ENCODE measurements at regions not wholly inside any gene's neighbourhood (a gene's known extent, or its start where the extent isn't known, plus 50 kb on each side); places are given as distances from the start of the nearest gene placed in this dataset.
"Not testable (repeated sequence)": the region's sequence is repeated elsewhere in the genome, so short reads cannot be mapped to it uniquely, and the experiment has no call there.

DNA sequence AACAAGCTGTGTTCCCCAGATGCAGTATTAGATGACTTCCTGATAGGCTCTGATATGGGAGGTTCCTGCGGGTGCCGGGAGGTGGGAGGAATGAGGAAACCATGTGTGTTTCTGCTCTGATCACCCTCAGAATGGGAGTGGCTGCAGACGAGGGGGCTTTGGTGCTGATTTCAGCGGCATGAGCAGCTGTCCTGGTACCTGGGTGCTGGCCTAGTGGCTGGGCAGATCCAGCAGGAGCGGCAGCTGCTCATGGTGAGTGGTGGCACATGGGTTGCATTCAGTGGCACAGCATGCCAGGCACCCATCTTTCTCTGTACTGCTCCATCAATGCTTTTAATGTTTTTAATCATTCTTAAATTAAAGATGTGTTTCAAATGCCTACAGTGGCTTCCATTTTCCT, 177.2 kb upstream of the NETO1 start:
- DNase-seq (ENCODE audit: extremely low read depth in 1 of 2, low read depth in 1 of 2) = no peak

DNA sequence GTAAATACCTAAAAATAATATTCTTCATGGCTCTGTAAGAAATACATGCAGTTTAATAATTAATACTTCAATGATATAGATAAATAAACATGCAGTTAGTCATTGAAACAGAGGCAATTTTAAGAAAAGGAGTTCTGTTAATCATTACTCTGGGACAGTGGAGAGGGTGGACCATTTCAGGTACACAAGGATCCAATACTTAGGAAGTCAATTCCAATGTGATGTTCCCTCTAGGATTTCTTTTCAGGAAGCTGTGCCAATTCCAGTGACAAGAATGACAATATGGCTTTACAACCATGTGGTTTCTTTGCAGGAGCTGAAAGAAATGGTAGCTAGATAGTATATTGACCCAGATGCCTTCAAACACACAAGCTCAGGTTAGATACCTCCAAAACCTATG, 175.8 kb upstream of the NETO1 start:
- no peak for DNase-seq (ENCODE audit: extremely low read depth in 1 of 2, low read depth in 1 of 2)

DNA sequence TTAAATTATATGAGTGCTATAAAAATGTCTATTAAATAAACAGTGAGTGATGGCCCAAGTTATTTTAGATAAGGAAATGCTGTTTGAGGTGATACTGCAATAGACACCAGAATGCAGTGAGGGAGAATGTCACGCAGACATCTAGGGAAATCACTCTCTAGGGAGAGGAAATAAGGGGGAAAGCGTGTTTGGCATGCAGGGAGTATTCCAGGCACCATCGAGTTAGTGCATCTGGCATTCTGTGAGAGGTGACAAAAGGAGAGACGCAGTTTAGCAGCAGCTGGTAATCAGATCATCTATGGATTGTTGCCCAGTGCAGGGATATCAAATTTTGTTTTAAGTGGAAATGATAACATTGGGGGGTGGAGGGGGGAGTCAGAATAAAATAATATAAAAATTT, 175.4 kb upstream of the NETO1 start:
- no peak for DNase-seq (ENCODE audit: extremely low read depth in 1 of 2, low read depth in 1 of 2)

DNA sequence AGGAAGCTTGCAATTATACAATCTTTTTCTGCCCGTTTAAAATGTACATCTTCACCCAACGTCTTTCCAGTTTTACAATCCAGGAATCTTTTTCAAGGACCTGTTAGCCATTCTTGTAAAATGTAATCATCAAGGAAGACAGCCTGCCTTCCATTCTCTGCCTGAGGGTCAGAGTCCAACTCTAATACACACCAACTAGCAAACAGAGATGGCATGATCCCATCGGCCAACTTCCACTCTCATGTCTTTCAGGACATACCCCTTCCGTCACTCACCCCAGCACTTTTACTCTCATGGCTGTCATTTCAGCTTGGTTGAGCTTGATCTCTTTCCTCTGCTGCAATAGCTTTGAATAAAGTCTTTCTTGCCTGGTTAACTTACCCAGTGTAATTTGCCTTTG, 172.5 kb upstream of the NETO1 start:
- DNase-seq (ENCODE audit: extremely low read depth in 1 of 2, low read depth in 1 of 2) = no peak

DNA sequence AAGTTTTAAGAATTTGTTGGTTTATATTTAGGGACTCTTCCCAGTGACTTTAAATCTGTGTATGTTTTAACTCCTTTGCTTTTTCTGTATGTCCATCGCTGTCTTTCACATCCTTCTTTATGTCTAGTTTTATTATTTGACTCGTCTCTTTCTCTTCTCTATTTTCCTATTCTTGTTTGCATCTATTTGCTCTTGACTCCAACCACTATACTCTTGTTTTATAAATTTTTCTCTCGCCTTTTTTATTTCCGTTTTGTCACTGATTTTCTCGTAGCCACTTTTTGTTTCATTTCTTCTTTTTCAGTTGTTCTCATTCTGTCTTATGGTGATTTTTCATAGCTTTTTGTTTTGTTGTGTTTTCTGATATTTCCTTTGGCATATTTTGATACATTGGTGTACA, 170.5 kb upstream of the NETO1 start:
- DNase-seq (ENCODE audit: extremely low read depth in 1 of 2, low read depth in 1 of 2) = no peak

DNA sequence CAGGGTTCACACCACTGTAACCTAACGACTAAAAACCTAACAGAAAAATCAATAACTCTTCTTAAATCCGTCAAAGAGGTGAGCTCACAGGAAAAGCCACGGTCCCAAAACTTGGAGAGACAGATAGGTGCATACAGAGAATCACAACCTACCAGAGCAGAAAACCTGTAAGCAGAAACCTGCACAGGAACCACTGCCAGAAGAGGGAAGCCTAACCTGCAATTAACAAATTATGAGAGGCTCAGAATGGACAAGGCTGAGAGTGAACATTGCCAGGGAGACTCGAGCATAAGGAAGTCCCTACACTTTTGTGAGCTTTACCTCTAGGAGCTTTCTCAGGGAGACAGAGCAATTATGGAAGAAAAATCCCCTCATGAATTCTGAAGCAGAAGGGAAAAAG, 156.2 kb upstream of the NETO1 start:
- no peak for DNase-seq (ENCODE audit: extremely low read depth in 1 of 2, low read depth in 1 of 2)

DNA sequence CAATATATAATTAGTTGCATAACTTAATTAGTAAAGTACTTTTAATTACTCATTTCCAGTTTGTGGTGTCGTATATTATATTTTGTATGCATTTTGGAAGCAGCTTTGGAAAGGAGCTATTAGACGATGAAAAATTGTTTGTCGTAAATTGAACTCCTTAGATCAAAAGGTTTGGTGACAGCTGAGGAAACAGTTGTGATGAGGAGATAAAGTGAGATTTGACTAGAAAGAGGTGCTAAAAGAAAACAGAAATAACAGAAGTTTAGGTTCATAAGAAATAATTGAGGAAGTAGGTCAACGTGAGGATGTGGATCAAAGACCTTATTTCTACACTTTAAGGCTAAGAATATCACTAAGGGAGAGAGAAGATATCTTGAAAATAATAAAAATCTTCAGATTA, 141.9 kb upstream of the NETO1 start:
- no peak for DNase-seq (ENCODE audit: extremely low read depth in 1 of 2, low read depth in 1 of 2)

DNA sequence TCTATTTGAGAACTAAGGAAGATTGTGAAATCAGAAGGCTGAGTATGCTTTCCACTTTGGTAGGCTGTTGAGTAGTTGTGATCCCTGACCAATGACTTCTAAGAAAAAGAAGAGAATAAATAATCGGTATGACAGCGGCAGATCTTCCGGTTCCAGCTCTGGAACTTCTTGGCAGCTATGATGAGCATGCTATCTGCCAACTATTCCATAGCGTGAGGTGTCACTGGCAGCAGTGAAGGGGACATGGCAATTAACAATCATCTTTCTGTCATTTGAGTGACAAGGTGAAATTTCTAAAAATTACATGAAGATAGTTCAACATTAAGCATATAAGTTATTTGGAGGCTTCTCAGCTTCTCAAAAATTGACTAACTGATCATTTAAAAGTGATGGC, 140.1 kb upstream of the NETO1 start:
- no peak for DNase-seq (ENCODE audit: extremely low read depth in 1 of 2, low read depth in 1 of 2)

DNA sequence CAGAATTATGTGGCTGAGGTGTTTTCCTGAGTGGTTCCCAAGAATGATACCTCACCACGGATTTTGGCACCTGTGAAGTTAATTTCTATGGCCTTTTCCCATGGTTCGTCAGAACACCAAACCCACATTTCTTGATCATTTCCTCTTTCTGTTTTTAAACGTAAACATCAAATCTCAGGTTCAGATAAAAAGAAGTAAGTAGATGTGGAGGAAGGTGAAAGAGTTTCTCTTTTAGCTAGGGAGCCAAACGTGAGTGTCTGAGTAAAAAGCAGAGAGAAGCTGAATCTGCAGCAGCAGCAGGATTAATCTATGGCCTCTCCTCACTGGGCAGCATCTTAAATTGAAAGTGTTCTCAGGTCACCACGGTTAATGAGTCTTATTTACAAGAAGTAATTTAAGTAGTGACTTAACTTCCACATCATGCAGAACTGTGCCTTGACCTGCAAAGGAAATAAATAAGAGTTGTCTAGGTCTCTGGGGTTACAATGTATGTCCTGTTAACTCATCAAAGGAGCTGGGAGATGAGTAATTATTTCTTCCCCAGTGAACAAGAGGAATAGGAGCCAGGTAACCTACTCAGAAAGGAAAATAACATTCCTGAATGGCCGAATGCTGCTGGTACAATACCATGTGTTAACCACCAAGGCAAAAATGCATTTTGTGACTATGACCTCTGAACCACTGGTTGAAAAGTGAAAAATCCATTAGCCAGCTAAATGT, 139.6 kb upstream of the NETO1 start:
- DNase-seq (ENCODE audit: extremely low read depth in 1 of 2, low read depth in 1 of 2) = no peak

DNA sequence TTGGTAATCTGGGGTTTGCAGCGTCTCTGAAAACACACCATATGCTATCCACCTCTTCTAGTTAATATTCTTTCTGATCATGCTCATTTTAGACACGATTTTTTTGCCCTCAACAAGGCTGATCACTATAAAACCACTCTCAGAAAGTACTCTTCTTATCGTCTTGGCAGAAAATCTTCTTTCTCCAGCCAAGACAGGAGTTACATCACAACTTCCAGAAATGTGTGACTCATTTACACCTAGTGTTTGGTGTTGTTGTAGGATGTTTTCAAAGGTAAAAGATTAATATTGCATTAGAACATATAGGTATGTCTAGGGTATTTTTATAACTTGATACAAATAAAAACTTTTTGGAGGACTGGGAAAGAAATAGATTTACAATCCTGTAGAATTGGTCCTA, 138.5 kb upstream of the NETO1 start:
- no peak for DNase-seq (ENCODE audit: extremely low read depth in 1 of 2, low read depth in 1 of 2)

DNA sequence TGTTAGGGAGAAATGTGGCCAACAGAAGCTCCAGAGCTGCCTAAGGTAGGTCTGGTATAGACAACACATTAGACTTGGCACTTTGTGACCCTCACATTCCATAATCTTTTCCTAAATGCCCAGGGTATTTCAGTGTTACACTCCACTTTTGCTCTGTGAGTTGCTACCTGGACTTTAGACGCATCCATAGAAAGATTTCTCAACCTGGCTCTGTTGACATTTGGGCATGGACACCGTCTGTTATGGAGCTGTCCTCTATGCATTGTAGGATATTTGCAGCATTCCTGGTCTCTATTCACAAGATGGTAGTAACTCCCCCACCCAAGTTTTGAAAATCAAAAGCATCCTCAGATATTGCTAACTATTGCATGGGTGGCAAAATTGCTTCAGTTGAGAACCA, 136.5 kb upstream of the NETO1 start:
- DNase-seq (ENCODE audit: extremely low read depth in 1 of 2, low read depth in 1 of 2) = no peak

DNA sequence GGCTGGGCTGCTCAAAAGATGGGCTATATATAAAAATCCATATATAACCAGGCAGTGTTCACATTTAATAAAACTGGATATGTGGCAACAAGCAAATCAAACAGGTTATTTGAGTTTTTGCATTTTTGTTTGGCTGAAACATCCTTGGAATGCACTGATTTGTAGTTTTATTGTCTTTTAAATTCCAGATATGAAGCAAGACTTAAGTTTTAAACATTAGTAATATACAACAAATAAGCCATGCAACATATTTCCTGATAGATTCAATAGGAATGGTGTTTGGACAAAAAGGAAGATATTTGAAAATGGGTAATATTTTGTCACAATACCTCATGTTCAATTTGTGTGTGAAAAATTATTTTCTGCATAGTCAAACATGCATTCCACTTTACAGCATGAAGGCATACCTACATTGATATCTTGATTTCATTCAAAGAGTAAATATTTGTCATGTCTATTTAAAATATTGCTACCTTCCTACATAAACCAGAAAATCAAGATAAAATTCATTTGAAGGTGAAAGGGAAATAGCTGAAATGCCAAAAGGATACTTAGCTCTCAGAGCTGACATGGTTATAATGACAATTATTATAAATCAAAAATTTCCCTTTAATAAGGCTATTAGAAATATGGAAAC, 132.3 kb upstream of the NETO1 start:
- DNase-seq (ENCODE audit: extremely low read depth in 1 of 2, low read depth in 1 of 2) = no peak

DNA sequence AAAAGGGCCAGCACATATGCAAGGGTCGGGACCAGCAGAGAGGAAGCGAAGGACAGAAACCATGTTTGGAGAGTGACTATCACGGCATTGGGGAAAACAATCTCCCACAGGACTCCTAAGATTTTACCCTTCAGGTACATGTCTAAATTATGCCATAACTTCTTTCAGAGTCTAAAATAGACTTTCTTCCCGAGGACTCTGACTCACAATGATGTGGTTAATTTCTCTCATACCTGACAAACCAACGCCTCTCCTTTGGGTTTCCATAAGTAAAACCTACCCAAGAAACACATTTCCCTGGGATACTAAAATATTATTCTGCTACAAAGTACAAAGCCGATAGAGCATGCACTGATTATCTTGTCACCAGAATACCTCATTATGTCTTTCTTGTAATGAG, 127.8 kb upstream of the NETO1 start:
- no peak for DNase-seq (ENCODE audit: extremely low read depth in 1 of 2, low read depth in 1 of 2)

DNA sequence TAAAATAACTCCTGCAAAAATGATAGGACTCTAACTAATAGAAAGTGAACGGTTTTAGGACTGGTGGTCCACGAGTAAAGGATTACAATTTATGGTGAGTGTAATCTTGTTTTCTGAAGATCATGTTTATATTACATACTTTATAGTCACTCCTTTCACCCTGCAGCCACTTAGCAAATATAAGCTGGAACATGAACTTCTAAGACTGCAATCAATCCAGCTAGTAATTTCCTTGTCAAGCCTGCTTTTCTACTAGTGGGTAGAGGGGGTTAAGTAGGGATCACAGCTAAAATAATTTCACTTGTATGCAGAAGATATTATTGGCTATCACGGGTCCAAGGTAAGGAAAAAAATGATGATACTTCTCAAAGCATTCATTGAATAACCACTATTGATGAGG, 125.5 kb upstream of the NETO1 start:
- DNase-seq (ENCODE audit: extremely low read depth in 1 of 2, low read depth in 1 of 2) = no peak

DNA sequence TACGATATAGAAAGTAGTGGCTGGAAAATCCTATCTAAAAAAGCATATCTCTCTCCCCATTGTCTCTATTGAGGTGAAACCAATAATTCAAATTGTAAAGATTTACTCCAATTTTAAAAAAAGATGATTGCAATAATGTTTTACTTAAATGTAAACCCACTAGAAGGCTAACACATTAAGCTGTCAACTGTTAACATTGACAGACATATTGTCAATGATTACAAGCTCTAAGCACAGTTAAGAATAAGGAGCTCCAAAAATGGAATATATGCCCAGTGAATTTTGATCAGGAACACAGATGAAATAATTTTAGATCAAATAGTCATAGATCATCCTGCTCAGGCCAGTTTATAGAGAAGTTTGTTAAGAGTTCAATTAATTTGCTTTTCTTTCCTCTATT, 123.6 kb upstream of the NETO1 start:
- no peak for DNase-seq (ENCODE audit: extremely low read depth in 1 of 2, low read depth in 1 of 2)

DNA sequence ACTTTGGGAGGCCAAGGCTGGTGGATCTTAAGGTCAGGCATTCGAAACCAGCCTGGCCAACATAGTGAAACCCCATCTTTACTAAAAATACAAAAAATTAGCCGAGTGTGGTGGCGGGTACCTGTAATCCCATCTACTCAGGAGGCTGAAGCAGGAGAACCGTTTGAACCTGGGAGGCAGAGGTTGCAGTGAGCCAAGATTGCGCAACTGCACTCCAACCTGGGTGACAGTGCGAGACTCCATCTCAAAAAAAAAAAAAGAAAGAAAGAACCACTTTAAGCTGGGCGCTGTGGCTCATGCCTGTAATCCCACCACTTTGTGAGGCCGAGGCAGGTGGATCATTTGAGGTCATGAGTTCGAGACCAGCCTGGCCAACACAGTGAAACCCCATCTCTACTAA, 119.8 kb upstream of the NETO1 start:
- not testable (repeated sequence) for DNase-seq (ENCODE audit: extremely low read depth in 1 of 2, low read depth in 1 of 2)

DNA sequence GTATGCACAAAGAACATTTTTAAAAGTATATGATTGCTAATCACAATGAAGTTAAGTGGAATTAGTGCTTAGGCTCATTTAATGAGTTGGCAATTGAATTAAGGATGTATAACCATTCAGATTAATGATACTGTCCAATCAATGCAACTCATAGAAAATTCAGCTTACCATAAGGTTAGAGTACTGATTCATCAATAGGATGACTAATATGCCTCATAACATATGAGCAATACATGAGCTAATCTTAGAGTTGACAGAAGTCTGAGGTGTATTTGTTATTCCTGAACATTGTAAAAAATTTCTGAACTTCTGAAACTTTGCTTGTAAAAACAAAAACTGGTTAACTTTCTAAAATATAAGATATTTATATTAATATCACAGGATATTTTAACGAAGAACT, 118.3 kb upstream of the NETO1 start:
- no peak for DNase-seq (ENCODE audit: extremely low read depth in 1 of 2, low read depth in 1 of 2)

DNA sequence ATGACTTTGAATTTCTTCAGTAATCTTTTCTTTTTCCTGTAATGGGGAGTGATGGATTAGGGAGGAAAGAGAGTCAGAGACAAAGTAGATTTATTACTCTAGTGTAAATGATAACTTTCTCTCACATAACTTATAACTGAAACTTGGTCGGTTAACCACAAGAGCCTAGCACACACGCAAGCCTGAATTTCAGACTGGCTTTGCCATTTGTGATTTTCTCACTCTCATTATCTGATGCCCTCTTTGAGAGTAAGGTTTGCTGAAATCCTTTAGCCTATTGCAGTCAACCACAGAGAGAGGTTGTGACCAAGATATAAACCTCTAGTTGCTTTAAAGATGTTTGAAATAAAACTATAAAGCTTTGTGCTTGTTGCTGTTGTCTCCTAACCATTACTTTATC, 117.9 kb upstream of the NETO1 start:
- no peak for DNase-seq (ENCODE audit: extremely low read depth in 1 of 2, low read depth in 1 of 2)

DNA sequence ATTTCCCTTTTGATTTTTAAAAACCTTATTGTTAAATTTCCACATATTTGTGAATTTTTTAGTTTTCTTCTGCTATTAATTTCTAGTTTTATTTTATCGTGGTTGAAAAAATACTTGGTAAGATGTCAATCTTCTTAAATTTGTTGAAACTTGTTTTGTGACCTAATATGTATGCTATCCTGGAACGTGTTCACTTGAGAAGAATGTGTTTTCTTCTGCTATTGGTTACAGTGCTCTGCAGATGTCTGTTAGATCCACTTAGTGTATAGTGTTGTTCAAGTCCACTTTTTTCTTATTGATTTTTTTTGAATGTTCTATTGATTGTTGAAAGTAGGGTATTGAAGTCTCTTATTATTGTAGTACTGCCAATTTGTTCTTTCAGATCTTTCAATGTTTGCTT, 116.5 kb upstream of the NETO1 start:
- DNase-seq (ENCODE audit: extremely low read depth in 1 of 2, low read depth in 1 of 2) = no peak

DNA sequence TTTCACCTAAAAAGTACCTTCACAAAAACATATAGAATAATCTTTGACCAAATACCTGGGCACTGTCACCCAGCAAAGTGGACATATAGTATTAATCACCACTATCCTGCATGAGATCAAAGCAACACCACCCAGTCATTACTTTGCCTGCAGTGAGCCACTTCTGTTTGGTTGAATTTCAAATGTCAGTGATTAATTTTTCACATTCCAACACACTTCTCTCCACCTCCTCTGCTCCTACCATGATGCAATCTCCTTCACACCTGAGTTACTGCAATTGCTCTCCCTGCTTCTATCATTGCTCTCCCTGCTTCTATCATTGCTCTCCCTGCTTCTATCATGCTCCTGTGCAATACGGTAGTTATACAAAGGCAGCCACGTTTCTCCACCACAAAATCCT, 106.1 kb upstream of the NETO1 start:
- DNase-seq (ENCODE audit: extremely low read depth in 1 of 2, low read depth in 1 of 2) = no peak

DNA sequence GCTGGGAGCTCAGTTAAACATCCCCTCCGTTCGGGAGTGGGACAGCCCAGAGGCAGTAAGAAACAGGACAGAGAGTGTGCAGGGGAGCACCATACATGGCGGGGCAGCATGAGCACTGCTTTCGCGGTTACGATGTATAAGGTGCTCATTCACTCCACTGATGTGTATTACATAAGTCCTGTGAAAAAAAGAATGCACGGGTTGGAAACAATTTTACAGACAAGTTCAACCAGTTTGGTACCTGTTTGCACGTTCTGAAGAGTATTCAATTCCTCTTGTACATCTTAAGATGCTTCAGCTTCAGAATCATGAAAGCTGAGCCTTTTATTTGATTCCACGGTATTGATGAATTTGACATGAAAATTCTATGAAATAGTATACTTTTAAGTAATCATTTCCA, 97.8 kb upstream of the NETO1 start:
- no peak for DNase-seq (ENCODE audit: extremely low read depth in 1 of 2, low read depth in 1 of 2)

DNA sequence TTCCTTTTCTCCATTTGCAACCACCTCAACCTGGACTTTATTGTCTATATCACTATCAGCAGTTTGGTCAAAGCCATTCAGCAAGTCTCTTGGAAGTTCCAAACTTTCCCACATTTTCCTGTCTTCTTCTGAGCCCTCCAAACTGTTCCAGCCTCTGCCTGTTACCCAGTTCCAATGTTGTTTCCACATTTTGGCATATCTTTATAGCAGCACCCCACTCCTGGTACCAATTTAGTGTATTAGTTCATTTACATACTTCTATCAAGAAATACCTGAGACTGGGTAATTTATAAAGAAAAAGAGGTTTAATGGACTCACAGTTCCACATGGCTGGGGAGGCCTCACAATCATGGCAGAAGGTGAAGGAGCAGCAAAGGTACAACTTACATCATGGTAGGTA, 90.4 kb upstream of the NETO1 start:
- not testable (repeated sequence) for DNase-seq (ENCODE audit: extremely low read depth in 1 of 2, low read depth in 1 of 2)

DNA sequence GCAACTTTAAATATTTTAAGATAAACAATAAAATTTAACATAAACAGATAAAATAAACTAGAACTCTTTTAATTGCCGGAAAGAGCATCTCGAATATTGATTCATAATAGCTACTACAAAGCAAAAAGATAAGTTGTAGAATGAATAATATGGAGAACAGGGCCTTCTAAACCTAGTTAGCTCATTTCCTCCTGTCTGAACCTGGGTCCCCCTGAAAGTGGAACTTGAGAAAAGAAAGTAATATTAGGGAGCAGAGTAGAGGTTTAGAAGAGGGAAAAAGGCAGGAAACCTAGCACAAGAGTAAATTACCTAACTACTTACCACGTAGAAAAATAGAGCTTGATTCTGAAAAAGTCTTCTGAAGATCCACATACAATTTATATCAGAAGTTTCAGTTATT, 80.7 kb upstream of the NETO1 start:
- DNase-seq (ENCODE audit: extremely low read depth in 1 of 2, low read depth in 1 of 2) = no peak

All from stimulated activated CD8-positive, alpha-beta memory T cell treated with anti-CD3 and anti-CD28 coated beads, Interleukin-7, amount 100 ng/mL, for 48 hours (primary cell).